ENCODE measurements at regions not wholly inside any gene's neighbourhood (a gene's known extent, or its start where the extent isn't known, plus 50 kb on each side); places are given as distances from the start of the nearest gene placed in this dataset.

DNA sequence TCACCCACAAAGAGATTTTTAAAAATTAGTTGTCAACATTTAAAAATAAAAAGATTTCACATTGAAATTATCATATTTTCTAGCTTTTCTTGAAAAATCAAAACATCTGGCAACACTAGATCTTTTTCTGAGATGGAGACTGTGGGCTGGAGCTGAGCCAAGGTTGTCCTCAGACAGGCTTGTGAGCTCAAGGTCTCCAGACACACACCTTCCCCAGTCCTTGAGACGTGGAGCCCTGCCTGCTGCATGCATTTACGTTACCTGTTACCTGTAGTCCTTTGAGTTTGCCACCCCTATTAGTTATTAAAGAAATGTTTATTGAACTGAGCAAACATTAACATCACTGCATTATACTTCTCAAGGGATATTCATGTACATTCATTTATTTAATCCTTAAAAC lies 87.5 kb upstream of the TLE1 start:
- ChIA-PET POLR2A (no interaction called here), CTCF (interaction anchor here (1.4 kb wide), 1 partner anchor 13 kb away, joined by 4 read pairs; no protein-coding TSS in a partner anchor)
- no TSS peak for BruUV-seq (replicated peaks)
- H3K36me3 Mint-ChIP-seq (ENCODE audit: insufficient read depth, unreplicated experiment), result no peaks in the 10 kb centered on the region
- H3K27me3 Mint-ChIP-seq (ENCODE audit: insufficient read depth, unreplicated experiment), result no peaks in the 10 kb centered on the region
- TF ChIP-seq, protein P1, sequence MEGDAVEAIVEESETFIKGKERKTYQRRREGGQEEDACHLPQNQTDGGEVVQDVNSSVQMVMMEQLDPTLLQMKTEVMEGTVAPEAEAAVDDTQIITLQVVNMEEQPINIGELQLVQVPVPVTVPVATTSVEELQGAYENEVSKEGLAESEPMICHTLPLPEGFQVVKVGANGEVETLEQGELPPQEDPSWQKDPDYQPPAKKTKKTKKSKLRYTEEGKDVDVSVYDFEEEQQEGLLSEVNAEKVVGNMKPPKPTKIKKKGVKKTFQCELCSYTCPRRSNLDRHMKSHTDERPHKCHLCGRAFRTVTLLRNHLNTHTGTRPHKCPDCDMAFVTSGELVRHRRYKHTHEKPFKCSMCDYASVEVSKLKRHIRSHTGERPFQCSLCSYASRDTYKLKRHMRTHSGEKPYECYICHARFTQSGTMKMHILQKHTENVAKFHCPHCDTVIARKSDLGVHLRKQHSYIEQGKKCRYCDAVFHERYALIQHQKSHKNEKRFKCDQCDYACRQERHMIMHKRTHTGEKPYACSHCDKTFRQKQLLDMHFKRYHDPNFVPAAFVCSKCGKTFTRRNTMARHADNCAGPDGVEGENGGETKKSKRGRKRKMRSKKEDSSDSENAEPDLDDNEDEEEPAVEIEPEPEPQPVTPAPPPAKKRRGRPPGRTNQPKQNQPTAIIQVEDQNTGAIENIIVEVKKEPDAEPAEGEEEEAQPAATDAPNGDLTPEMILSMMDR (IDR thresholded peaks at IDR 0.05; ENCODE audit: unreplicated experiment), result no peak
- no peak overlapping the region for H3K4me3 Mint-ChIP-seq (ENCODE audit: unreplicated experiment)
- intact Hi-C loops (cut with micrococcal nuclease), result no loop called here
- no peaks in the 10 kb centered on the region for H3K4me1 Mint-ChIP-seq (ENCODE audit: insufficient read depth, unreplicated experiment)
- H3K27ac Mint-ChIP-seq (ENCODE audit: low read depth, unreplicated experiment), result no peak overlapping the region
- no peak for DNase-seq (ENCODE audit: unreplicated experiment)
- H3K9me3 Mint-ChIP-seq (ENCODE audit: unreplicated experiment), result peaks cover 5% of the 10 kb centered on the region

DNA sequence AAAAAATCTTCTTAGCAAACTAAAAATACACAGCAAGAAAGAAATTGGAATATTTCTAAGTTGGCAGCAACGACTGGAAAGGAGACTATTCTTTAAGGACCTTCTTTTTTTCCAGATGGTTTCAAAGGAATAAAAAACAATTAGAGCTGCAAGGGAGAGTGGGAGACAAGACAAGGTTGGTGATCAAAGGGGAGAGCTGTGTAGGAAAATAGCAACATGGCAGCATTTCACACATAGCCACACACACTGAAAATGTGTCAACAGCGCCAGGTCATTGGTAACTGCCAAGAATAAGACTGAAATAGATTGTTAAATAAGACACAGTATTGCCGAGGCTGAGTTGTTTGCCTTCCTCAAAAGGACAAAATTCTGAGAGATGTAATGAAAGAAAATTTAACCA lies 88.1 kb upstream of the TLE1 start:
- POLR2A ChIA-PET, result no interaction called here
- no peaks in the 10 kb centered on the region for H3K27me3 Mint-ChIP-seq (ENCODE audit: insufficient read depth, unreplicated experiment)
- TF ChIP-seq, protein P1 (IDR thresholded peaks at IDR 0.05; ENCODE audit: unreplicated experiment), result no peak
- DNase-seq (ENCODE audit: unreplicated experiment), result no peak
- no peaks in the 10 kb centered on the region for H3K36me3 Mint-ChIP-seq (ENCODE audit: insufficient read depth, unreplicated experiment)
- intact Hi-C loops (cut with micrococcal nuclease), result no loop called here
- no peak overlapping the region for H3K27ac Mint-ChIP-seq (ENCODE audit: low read depth, unreplicated experiment)
- no peaks in the 10 kb centered on the region for H3K4me1 Mint-ChIP-seq (ENCODE audit: insufficient read depth, unreplicated experiment)
- H3K9me3 Mint-ChIP-seq (ENCODE audit: unreplicated experiment), result peaks cover 8% of the 10 kb centered on the region
- CTCF ChIA-PET, result interaction anchor here (0.6 to 1.4 kb wide), 2 partner anchors 13 to 1298 kb away, joined by 3 to 4 read pairs; no protein-coding TSS in a partner anchor
- no TSS peak for BruUV-seq (replicated peaks)
- H3K4me3 Mint-ChIP-seq (ENCODE audit: unreplicated experiment), result no peak overlapping the region

DNA sequence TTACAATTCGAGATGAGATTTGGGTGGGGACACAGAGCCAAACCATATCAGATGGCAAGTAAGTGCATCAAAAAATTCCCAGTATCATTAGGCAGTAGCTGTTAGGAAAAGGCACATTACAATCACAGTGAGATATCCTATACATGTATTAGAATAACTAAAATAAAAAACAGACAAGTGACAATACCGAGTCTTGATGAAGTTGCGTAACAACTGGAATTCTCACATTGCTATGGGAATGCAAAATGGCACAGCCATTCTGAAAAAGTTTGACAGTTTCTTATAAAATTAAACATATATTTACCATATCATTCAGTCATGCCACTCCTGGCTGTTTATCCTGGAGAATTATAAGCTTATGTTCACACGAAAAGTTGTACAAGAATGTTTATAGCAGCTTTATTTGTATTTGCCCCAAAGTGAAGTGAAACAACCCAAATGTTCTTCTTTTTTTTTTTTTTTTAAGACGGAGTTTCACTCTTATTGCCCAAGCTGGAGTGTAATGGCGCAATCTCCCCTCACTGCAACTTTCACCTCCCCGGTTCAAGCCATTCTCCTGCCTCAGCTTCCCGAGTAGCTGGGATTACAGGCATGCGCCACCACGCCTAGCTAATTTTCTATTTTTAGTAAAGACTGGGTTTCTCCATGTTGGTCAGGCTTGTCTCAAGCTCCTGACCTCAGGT lies 93.1 kb upstream of the TLE1 start:
- Mint-ChIP-seq H3K36me3 (ENCODE audit: insufficient read depth, unreplicated experiment) (no peaks in the 10 kb centered on the region), H3K4me3 (ENCODE audit: unreplicated experiment) (no peak overlapping the region), H3K27me3 (ENCODE audit: insufficient read depth, unreplicated experiment) (no peaks in the 10 kb centered on the region), H3K4me1 (ENCODE audit: insufficient read depth, unreplicated experiment) (no peaks in the 10 kb centered on the region), H3K9me3 (ENCODE audit: unreplicated experiment) (peaks cover 8% of the 10 kb centered on the region), H3K27ac (ENCODE audit: low read depth, unreplicated experiment) (no peak overlapping the region)
- TF ChIP-seq, protein P1 (IDR thresholded peaks at IDR 0.05; ENCODE audit: unreplicated experiment), result no peak
- CTCF ChIA-PET, result no interaction called here
- POLR2A ChIA-PET, result no interaction called here
- intact Hi-C loops (cut with micrococcal nuclease), result no loop called here
- DNase-seq (ENCODE audit: unreplicated experiment), result no peak
- no TSS peak for BruUV-seq (replicated peaks)

DNA sequence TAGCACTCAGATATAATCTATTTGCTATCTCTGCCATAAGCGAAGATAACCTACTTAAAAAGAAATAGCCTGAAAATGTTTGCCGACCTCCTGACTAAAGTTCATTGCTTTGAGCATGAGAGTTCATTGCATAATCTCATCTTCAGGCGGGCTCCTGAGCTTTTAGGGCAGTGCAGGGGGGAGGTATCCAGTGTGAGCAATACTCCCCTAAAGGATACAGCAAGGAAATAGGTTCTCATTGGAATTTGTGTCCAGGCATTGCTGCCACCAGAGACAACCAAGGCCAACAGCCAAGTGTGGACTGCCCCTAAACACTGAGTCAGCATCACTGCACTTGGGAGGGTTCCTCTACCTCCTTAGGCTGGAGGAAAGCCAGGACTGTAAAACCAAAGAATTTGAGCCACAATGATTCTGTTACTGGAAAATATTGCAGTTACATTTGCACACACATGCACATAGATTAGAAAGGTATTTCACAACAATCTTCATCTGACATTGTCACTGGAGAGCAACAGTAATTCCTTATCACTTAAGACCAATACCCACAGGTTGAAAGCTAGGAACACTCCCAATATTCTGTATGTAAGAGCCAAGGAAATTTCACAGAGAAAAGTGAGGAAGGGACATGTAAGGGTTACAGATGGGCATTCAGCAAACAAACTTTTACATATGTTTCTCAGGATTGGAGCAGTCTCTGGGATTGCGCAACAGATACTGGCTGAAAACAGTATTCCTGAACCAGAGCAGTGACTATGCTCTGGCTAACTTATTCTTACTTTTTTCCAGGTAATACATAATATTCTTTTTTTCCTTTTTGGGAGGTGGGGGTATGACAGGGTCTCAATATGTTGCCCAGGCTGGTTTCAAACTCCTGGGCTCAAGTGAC lies 98.6 kb upstream of the TLE1 start:
- Mint-ChIP-seq H3K27me3 (ENCODE audit: insufficient read depth, unreplicated experiment) (no peaks in the 10 kb centered on the region), H3K36me3 (ENCODE audit: insufficient read depth, unreplicated experiment) (peaks cover 6% of the 10 kb centered on the region), H3K4me1 (ENCODE audit: insufficient read depth, unreplicated experiment) (peaks cover 14% of the 10 kb centered on the region), H3K27ac (ENCODE audit: low read depth, unreplicated experiment) (no peak overlapping the region), H3K4me3 (ENCODE audit: unreplicated experiment) (no peak overlapping the region), H3K9me3 (ENCODE audit: unreplicated experiment) (no peaks in the 10 kb centered on the region)
- POLR2A ChIA-PET, result interaction anchor here (0.6 to 0.7 kb wide), 2 partner anchors 9 to 233 kb away, joined by 3 read pairs; no protein-coding TSS in a partner anchor
- intact Hi-C loops (cut with micrococcal nuclease), result no loop called here
- BruUV-seq (replicated peaks), result no TSS peak
- DNase-seq (ENCODE audit: unreplicated experiment), result peak; percentile 96
- TF ChIP-seq, protein P1 (IDR thresholded peaks at IDR 0.05; ENCODE audit: unreplicated experiment), result no peak
- CTCF ChIA-PET, result interaction anchor here (1.2 kb wide), 1 partner anchor 11 kb away, joined by 4 read pairs; no protein-coding TSS in a partner anchor

Measured in MCF 10A (cell line).